Astrocyte of the spinal cord (primary cell): ENCODE measurements at regions not wholly inside any gene's neighbourhood (a gene's known extent, or its start where the extent isn't known, plus 50 kb on each side); places are given as distances from the start of the nearest gene placed in this dataset.

Source experiments
- DNase-seq: peaks from one replicate; pipeline ENCODE4 v3.0.0; 2011; ENCODE audit warnings: low read depth, low spot score
- H3K4me3 ChIP-seq: 2 replicates; pipeline ENCODE4 v1.5.1; 2011; ENCODE audit warnings: low read depth, mild to moderate bottlenecking, low read length, moderate library complexity
- CTCF ChIP-seq: IDR thresholded peaks from 2 replicates; pipeline ENCODE4 v1.5.1; 2012; ENCODE audit warnings: low read depth, mild to moderate bottlenecking, low read length, inconsistent platforms
- in situ Hi-C: cut with HindIII; loops from 2 replicates; pipeline ENCODE4 v1.10.0; 2017; ENCODE audit warnings: low sequenced_read_pairs

GRCh38 chr1:63134501-63135173 is 187.7 kb upstream of the FOXD3 start:
- in situ Hi-C loops = no loop called here
- no peak for DNase-seq
- TF ChIP-seq CTCF = no peak
- H3K4me3 ChIP-seq = no peak overlapping the region

- no peak for DNase-seq
- in situ Hi-C loops = no loop called here
- H3K4me3 ChIP-seq = no peak overlapping the region
- no peak for TF ChIP-seq CTCF
Observed at GRCh38 chr1:63135174-63135512, 187.2 kb upstream of the FOXD3 start.

DNA sequence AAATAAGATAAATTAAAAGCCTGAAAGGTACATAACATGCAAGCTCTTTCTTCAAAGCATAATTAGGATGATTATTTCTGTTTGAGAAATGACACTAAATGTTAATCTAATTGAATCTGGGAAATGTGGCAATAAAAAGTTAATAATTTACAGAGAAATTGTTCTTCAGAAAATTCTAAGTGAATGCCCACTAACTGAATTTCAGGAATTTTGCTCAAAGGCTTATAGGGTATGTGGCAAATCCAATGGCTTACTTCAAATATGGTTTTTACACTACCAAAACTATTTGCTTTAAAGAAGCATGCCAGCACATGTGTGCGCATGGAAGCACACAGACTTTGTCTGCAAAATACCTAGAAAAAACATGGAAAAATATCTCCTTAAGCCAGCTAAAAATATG is 186.6 kb upstream of the FOXD3 start:
- in situ Hi-C loops = no loop called here
- no peak for TF ChIP-seq CTCF
- DNase-seq = no peak
- no peak overlapping the region for H3K4me3 ChIP-seq

DNA sequence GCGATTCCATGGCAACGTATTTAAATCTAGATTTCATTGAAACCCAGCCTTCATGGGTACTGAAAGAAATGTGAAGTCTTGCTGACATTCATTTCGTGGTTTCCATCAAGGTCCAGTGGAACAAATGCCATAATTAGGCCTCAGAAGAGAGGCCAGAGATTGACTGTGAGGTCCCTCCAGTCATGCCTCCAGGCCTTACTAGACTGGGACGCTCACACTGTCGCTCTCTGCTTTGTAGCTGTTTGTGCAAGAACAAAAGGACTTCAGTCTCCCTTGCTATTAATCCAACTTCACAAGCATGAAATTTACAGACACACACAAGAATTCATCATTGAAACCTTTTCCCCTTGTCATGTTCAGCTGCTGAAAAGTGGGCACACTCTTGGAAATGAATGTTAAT is 180.4 kb upstream of the FOXD3 start:
- DNase-seq = no peak
- in situ Hi-C loops = no loop called here
- H3K4me3 ChIP-seq = no peak overlapping the region
- no peak for TF ChIP-seq CTCF

GRCh38 chr1:63143482-63143881 is 178.9 kb upstream of the FOXD3 start:
- in situ Hi-C loops = no loop called here
- TF ChIP-seq CTCF = peak; percentile 26

GRCh38 chr1:63147783-63148182 is 174.6 kb upstream of the FOXD3 start:
- DNase-seq = no peak
- no peak overlapping the region for H3K4me3 ChIP-seq
- in situ Hi-C loops = no loop called here
- TF ChIP-seq CTCF = no peak

More at GRCh38 chr1:63143482-63143881, 178.9 kb upstream of the FOXD3 start:
- no peak for DNase-seq
- H3K4me3 ChIP-seq = no peak overlapping the region
